Central memory CD4-positive, alpha-beta T cell (primary cell): ENCODE measurements at regions not wholly inside any gene's neighbourhood (a gene's known extent, or its start where the extent isn't known, plus 50 kb on each side); places are given as distances from the start of the nearest gene placed in this dataset.

Experiments used
- DNase-seq: peaks from one replicate; pipeline ENCODE4 v3.0.0; 2022

DNA sequence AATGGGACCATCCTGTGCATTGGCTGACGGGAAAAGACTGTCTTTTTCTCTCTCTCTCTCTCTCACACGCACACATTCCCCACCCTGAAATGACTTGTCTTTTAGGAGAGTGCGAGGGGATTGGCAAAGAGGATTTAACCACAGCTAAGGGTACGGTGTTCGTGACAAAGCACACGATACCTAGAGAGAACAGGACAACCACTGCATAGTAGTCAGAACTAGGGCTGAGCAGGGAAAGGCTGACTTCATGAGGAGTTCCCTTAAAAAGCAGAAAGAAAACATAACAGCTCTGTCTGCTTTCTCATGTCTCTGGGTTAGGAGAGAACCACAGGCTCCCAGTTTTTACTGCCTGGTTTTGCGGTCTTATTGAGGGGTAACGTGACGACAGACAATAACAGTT is 742.8 kb upstream of the SOX9 start:
- DNase-seq: no peak

DNA sequence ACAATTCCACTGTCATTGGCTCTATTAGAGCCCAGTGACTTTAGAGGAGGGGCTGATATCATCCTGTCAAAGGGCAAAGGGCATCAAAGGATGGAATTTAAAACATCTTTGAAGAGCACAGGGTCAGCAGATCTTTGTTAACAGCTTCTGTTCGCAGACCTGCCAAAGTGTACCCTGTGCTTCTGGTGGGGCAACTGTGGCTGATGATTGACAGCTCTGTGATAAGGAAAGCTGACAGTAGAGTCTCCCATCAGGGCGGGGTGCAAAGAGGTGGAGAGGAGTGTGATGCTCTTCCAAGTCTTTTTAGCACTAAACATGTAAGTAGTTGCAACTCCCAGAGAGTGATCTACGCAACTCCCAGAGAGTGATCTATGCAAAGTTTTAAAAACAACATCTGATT is 742.1 kb upstream of the SOX9 start:
- DNase-seq: no peak

DNA sequence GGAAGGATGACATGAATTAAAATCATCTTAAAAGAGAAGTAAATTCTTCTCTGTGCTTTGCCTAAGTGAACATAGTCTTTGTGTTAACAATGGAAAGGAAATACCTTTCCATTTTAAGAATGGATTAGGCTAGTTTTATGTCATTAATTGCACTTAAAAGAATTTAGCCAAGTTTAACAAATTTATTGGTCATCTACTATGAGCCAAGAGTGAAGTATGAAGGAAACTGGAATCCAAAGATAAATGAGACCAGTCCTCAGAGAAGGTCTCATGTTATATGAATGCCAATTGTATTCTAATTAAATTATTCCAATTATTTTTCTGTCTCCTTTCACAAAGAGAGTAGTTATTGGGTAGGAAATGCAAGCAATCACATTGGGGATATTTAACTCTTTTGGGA is 741.3 kb upstream of the SOX9 start:
- no peak for DNase-seq

DNA sequence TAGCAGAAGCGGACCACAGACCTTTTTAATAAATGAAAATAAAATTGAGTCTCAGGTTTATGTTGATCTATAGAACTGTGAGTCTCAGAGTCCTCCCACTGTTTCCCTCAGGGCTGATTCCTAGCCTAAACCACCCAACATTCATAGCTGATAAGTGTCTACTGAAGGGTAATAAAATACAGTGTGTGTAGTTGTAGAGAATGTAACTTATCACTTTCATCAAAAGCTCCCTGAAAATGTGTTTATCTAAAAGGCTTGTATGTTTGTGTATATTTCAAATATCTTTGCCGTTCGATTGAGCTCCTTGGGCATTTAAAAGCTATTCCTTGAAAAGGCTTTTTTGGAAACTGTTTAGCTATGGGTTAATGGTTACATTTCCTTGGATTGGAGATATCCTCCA is 740.3 kb upstream of the SOX9 start:
- DNase-seq: no peak

DNA sequence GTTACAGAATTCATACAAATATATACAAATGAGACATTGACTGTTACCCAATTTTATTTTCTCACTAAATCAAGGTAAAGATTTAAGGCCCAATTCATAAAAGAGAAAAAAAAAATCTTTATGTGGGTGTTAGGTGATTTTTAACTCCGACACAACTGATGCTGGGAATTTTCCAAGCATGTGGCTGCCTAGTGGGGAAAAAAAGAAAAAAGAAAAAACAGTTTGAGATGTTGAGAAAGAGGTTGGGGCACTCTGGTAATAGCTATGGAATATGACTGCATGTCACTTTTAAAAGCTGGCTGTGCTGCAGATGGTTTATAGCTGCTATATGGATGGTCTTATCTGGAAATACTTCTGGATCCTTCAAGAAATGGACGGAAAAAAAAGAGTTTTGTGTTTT is 739.9 kb upstream of the SOX9 start:
- DNase-seq: no peak

DNA sequence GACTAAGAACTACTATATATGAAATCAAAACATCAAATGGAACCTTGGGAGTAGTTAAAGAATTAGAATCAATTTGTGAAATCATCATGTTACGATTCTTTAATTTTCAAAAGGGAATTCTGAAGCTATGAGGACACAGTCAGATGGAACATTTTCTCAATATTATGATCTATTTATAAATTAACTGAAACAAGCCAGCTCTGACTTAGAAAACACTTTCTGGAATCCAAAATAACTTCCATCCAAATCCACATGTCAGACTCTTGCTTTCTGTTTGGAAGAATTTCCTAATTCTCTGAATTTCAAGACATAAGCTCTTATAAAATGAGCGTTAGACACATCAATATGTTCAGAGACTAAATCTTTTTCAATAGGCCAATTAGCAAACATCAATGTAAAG is 737.7 kb upstream of the SOX9 start:
- DNase-seq: no peak

DNA sequence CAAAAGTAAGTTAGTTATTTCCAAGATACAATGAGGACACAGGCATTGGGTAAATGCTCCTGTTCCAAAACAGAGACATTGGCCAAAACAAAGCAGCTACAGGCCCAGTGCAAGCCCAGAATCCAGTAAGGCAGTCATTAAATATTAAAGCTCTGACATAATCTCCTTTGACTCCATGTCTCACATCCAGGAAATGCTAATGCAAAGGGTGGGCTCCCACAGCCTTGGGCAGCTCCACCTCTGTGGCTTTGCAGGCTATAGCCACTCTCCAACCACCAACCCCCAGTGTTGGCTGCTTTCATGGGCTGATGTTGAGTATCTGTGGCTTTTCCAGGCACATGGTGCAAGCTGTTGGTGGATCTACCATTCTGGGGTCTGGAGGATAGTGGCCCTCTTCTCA is 733.4 kb upstream of the SOX9 start:
- no peak for DNase-seq

DNA sequence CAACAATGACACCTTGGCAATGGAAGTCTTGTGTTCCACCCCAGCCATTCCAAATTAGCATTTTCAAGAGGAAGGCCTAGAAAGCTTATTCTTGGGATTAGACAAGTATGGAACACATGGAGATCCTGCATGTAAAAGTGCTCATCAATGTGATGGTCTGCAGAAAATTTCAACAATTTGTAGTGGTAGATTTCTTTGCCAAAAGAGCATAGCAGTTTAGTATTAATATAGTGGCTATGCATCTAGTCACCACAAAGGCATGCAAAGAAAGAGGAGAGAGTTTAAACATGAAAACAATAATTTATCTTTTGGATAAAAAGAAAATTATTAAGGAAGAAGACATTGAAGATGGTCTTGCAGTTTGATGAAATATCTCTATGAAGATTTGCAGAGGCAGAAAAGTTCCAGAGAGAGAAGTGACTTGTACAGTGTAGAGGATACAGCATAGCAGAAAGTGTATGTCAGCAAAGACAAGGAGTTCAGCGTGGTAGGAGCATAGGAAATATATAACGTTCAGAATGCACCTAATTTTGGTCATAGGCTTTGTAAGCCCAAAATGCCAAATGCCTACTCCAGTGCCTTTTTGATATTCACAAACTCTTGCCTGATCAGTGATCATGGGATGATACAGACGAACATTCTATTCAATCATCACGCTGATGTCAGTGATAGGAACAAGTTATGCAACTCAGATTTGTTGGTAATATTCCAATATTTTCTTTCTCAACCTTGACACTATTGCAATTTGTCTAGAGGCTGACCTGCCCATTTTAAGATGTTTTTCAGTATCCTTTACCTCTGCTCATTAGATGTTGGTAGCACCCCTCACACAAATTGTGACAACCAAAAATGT is 727.9 kb upstream of the SOX9 start:
- no peak for DNase-seq

DNA sequence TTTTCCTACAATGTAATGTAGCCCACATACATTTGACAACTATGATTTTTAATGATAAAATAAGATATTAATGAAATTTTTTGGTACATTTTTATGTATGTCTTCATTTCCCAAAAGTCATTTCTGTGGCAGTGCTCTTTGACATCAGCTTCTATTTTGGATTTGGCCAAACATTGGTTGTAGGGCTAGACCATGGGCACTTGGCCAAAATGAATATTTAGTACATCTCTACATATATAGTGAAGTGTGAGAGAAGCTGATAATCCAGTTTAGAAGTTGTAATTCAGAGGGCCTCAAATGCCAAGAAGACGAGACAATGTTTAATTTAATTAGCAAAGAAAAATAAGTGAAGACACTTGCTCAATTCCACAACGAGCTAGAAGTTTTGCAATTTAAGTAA is 724.9 kb upstream of the SOX9 start:
- DNase-seq: no peak

DNA sequence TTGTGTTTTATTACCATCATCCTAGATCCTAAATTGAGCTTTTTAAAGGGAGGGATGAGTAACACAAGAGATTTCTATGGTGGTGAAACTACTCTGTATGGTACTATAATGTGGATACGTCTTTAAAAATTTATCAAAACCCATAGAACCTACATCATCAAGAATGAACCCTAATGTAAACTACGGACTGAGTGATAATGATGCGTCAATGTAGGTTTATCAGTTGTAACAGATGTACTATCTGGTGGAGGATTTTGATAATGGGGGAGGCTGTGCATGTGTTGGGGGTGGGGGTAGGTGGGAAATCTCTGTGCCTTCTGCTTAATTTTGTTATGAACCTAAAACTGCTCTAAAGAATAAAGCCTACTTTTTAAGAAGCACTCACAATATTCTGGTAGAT is 724.1 kb upstream of the SOX9 start:
- DNase-seq: no peak

DNA sequence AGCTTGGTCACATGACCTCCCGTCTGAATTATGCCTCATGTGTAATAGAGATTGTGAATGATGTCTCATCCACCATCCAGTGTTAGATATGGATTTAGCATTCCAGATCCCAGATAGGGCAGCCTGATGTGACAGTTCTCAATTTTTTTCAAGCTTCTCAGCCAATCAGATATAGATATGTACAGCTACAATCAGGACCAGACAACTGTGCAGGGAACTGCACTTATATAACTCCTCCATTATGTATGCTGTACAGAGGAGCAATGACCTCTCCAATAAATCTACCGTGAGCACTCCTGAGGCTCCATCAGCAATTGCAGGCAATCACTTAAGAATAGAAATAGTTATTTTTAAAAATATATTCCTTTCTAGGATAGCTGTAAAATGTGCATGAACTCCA is 722.8 kb upstream of the SOX9 start:
- no peak for DNase-seq

DNA sequence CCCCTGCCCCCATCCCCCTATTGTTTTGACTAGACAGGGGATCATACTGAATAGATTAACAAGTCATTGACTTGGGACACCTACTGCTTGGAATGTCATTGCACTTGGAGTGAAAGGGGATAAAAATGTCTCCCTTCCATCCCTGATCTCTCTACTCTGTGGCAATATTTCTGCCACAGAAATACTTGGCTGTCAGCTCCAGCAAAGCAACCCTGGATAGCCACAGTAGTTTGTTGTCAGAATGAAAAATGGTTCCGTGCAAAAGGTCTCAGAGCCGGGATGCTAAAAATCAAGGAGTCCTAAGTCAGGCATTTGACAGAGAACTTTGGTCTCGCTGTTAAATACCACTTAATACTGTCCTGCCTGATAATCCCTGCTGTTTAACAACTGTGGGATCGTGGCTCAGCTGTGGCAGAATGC is 722.0 kb upstream of the SOX9 start:
- DNase-seq: no peak

DNA sequence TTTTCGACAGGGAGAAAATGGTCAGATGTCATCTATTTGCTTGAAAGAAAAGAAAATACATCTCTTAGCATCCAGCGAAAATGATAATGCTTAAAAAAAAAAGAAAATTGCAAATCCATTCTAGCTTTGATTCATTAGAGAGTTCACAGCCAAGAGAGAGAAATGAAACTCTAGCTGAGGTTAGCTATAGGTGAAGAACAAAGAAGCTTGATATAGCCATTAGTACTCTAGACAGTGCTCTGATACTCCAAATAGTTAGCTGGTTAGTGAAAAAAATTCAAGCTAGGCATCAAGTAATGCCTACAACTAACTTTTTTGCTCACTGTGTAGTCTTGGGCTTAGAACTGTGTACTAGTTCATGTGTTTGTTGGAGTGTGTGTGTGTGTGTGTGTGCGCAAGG is 721.6 kb upstream of the SOX9 start:
- DNase-seq: no peak

DNA sequence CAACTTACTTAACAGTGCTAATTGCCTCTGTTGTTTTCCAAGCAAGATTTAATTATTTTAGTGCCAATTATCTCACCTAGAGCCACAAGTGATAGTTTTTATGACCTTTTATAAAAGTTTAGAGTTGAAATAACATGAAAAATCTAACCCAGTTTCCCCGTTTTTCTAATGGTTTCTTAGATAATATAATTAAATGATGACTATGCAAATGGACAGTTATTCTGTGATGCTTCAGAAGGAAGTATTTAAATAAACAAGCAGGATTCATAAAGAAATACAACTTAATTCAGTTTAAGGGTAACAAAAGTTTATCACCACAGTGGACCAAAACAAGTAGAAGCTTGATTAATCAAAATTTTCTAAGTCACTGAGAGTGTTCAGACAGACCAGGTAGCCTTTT is 721.2 kb upstream of the SOX9 start:
- no peak for DNase-seq

DNA sequence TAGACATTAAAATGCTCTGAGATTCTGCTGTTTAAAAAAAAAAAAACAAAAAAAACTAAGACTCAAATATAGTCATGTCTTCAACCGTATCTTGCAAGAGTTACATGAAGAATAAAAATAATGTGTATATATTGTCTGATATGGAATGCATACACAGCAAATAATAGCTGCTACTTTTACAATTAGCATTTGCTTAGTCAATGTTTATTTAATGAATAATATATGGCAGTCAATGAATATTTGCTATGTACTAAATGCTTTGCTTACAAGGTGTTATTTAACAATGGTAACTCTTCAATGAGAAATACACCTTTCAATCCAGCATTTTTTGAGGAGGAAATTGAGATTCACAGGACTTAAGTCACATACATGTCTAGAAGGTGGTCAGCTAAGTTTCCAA is 718.8 kb upstream of the SOX9 start:
- DNase-seq: no peak

DNA sequence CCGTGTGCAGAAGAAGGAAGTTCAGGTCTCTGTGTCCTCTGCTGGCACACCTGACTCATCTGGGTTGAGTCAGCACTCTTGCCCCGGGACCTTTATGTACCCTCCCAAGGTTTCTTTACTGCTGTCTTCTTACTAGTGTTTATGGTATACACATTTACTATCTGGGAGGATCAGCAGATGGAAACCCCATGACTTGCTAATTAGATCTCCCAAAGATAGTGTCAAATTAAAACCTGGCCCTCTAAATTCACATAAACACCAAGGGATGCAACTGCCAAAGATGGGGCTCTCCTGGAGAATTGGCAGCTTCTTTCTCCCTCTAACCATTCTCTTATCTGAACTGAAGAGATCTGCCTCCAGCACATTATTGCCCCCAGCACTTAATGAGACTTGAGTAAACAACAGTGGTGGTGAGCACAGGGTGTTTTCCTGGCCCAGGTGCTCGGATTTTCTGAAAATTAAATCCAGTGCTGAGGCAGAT is 718.1 kb upstream of the SOX9 start:
- DNase-seq: no peak

DNA sequence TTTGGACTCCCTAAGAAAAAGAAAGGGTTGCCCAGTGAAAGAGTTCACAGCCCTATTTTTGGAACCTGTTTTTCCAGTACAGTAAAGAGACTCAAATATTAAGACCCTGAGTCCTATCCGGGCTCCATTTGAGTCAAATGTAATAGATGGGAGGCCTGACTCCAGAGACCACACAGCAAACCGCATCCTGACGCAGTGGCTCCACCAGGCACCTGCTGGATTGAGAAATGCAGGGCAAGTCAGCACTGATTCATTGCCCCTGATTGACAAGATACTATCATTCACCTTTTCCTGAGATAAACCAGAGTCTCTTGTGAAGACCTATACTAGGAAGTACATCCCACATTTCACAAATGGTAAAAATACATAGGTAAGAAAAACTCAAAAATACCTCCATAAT is 715.7 kb upstream of the SOX9 start:
- DNase-seq: no peak

DNA sequence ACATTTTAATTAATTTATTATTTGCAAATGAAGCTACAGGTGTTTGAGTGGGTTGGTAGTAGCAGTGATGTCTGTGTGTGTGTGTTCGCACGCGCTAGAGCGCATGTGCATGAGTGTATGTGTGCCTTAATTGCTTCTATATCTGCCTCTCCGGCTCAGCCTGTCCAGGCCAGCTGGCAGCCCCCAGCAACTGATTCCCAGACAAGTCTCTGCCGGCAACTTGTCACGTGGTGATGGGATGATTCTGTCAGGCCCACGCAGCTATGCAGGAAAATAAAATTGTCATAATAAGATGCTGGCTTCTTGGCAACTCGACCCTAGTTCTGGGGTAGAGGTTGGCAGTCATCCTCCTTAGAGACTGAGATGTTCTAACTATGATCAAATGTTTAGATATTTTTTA is 712.8 kb upstream of the SOX9 start:
- no peak for DNase-seq

DNA sequence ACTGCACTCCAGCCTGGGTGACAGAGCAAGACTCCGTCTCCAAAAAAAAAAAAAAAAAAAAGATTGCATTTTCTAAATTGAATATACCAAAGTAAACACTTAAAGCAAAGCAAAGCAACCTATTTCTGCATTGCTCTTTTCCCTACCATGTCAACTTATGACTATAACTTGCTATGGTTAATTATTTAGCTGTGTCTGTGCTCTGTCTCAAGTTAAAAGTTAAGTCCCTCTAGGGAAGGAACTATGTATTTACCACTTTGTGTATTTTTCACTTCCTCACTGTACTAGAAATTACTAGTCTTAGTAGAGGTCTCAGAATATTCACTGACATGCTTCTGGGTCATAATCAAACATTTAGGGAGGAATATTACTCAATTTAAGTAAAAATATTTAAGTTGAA is 711.7 kb upstream of the SOX9 start:
- DNase-seq: no peak

DNA sequence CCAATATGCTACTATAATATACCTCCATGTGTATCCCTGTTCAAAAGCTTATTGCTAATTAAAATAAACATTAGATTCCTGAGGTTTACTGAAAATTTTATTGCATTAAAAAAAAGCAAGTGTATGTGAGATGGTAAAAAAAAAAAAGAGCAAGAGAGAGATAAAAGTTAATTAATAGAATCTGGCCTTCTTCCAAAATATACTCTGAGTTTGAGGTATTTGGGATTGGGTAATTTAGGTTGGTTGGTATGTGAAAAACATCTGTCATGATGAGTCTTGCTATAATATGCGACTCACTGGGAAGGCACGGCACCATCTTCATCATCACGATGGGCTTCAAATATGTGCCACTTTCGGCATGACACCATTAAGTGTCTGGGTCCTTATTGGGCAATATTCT is 711.1 kb upstream of the SOX9 start:
- DNase-seq: no peak

DNA sequence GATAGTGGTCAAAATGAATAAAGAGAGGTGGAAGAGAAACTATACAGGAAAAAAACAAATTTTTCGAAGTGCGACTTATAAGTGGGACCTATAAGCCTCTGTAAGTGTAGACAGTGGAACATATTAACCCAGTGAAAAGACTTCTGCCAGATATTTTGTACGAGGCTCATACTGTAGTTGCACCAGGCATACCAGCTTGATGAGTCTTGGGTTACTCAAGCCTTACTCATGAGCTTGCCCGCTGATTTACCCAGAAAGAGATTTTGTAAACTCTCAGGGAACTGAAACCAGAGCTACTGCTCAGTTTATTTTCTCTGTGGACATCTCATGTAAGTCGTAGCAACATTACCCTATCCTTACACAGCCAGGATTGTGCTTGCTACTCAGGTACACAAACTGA is 708.0 kb upstream of the SOX9 start:
- no peak for DNase-seq

DNA sequence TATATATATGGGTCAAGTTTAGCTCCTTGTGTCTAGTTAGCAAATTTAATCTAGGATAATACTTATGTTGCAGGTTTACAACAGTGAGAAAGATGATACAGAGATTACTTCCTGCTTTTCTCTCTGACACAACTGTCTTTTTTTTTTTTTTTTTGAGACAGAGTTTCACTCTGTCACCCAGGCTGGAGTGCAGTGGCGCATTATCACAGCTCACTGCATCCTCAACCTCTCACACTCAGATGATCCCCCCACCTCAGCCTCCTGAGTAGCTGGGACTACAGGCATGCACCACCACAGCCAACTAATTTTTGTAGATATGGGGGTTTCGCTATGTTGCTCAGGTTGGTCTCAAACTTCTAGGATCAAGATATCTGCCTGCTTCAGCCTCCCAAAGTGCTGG is 706.9 kb upstream of the SOX9 start:
- no peak for DNase-seq

DNA sequence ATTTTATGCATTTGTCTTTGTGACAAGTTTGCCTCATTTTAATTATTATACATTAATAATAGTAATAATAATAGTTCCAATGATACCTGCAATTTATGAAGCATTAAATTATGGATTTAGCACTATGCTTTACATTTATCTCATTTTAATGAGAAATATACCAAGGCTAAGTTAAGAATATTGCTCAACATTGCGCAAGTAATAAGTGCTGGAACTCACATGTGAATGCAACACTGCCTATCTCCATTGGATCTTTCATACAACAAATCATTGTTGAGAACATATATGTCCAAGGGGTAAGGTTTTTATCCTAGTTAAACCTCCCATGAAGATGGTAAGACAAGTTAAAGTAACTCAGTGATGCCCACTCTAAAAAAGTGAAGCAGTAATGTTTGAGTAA is 703.7 kb upstream of the SOX9 start:
- no peak for DNase-seq

DNA sequence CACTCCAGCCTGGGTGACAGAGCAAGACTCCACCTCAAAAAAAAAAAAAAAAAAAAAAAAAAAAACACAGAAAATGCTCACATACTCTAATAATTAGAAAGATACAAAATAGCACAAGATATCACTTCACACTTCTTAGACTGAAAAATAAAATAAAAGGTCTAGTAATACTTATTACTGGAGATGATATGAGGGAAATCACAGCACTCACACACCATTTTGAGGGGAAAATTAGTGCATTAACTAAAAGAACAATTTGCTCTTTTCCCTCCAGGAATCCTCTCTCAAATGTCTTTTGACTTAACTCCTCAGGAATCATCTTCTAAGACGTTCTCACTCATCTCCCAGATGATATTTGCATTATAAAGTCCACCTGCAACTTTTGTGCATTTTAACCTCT is 697.9 kb upstream of the SOX9 start:
- DNase-seq: no peak

DNA sequence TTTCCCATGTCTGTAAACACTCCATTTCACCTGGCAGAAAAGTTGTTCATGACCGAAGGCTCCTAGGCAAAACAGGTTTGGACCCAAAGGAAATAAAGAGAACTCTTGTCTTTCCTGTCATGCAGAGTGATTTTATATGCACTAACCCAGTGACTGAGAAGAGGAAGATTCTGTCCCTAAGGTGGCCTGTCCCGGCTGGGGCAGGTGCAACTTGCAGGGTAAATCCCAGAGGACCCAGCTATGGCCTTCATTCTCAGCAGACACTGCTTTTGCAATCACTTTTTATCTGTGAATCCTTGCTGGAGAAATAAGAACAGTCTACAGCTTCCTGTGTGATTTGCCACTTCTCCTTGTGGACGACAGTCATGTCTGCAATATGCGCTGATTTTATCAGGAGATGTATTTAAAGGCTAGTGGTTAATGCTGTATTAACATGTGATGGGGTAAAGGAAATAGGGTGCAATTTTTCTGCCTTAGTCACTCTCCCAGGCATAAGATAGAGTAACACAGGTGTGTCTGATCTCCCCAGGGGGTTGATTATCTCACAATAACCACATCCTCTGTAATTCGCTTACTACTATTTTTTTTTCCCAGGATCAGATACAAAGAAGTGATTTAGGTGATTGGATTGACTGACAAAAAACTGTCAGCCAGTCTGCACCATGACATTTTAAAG is 696.8 kb upstream of the SOX9 start:
- DNase-seq: no peak
